ENCODE measurements at regions not wholly inside any gene's neighbourhood (a gene's known extent, or its start where the extent isn't known, plus 50 kb on each side); places are given as distances from the start of the nearest gene placed in this dataset.
"Not testable (repeated sequence)": the region's sequence is repeated elsewhere in the genome, so short reads cannot be mapped to it uniquely, and the experiment has no call there.

GRCh38 chr4:116628598-116628997 lies 456.8 kb downstream of the TRAM1L1 start:
- in situ Hi-C loops (cut with HindIII; ENCODE audit: low sequenced_read_pairs): no loop called here
- TF ChIP-seq CTCF (IDR thresholded peaks at IDR 0.05; ENCODE audit: low read depth, low read length, missing control alignments): no peak
- no peak for DNase-seq (ENCODE audit: low read depth)
- H3K4me3 ChIP-seq (ENCODE audit: low read depth, low read length): no peak overlapping the region

- in situ Hi-C loops (cut with HindIII; ENCODE audit: low sequenced_read_pairs): no loop called here
- TF ChIP-seq CTCF (IDR thresholded peaks at IDR 0.05; ENCODE audit: low read depth, low read length, missing control alignments): no peak
- no peak for DNase-seq (ENCODE audit: low read depth)
- H3K4me3 ChIP-seq (ENCODE audit: low read depth, low read length): no peak overlapping the region
These were observed 457.8 kb downstream of the TRAM1L1 start for GRCh38 chr4:116627545-116627944.

- in situ Hi-C loops (cut with HindIII; ENCODE audit: low sequenced_read_pairs); DNase-seq (ENCODE audit: low read depth); H3K4me3 ChIP-seq (ENCODE audit: low read depth, low read length): not testable (repeated sequence)
These were observed 465.9 kb downstream of the TRAM1L1 start for GRCh38 chr4:116619508-116619907.

GRCh38 chr4:116618638-116619037 lies 466.7 kb downstream of the TRAM1L1 start:
- no peak for DNase-seq (ENCODE audit: low read depth)
- H3K4me3 ChIP-seq (ENCODE audit: low read depth, low read length): no peak overlapping the region
- in situ Hi-C loops (cut with HindIII; ENCODE audit: low sequenced_read_pairs): no loop called here
- no peak for TF ChIP-seq CTCF (IDR thresholded peaks at IDR 0.05; ENCODE audit: low read depth, low read length, missing control alignments)

- in situ Hi-C loops (cut with HindIII; ENCODE audit: low sequenced_read_pairs): no loop called here
- no peak for TF ChIP-seq CTCF (IDR thresholded peaks at IDR 0.05; ENCODE audit: low read depth, low read length, missing control alignments)
- no peak for DNase-seq (ENCODE audit: low read depth)
- H3K4me3 ChIP-seq (ENCODE audit: low read depth, low read length): no peak overlapping the region
These were observed 482.3 kb downstream of the TRAM1L1 start for GRCh38 chr4:116603096-116603495.

GRCh38 chr4:116599859-116600258 lies 485.5 kb downstream of the TRAM1L1 start:
- no peak for TF ChIP-seq CTCF (IDR thresholded peaks at IDR 0.05; ENCODE audit: low read depth, low read length, missing control alignments)
- H3K4me3 ChIP-seq (ENCODE audit: low read depth, low read length): no peak overlapping the region
- in situ Hi-C loops (cut with HindIII; ENCODE audit: low sequenced_read_pairs): no loop called here
- no peak for DNase-seq (ENCODE audit: low read depth)

GRCh38 chr4:116598980-116599789 lies 486.2 kb downstream of the TRAM1L1 start:
- in situ Hi-C loops (cut with HindIII; ENCODE audit: low sequenced_read_pairs): no loop called here

More at GRCh38 chr4:116598980-116599789, 486.2 kb downstream of the TRAM1L1 start:
- no peak overlapping the region for H3K4me3 ChIP-seq (ENCODE audit: low read depth, low read length)
- no peak for TF ChIP-seq CTCF (IDR thresholded peaks at IDR 0.05; ENCODE audit: low read depth, low read length, missing control alignments)
- no peak for DNase-seq (ENCODE audit: low read depth)
